ENCODE measurements at regions not wholly inside any gene's neighbourhood (a gene's known extent, or its start where the extent isn't known, plus 50 kb on each side); places are given as distances from the start of the nearest gene placed in this dataset.

DNA sequence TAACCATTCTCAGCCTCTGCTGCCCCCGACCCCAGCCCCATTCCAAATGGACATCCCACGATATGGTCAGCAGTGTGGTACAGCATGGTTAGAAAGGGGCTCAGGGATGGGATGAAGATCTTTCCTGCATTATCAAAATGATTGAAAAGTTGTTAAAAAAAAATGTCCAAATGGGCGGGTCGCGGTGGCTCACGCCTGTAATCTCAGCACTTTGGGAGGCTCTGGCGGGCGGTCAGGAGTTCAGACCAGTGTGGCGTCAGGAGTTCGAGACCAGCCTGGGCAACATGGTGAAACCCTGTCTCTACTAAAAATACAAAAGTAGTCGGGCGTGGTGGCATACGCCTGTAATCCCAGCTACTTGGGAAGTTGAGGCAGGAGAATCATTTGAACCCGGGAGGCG lies 54.3 kb upstream of the ZNF254 start:
- TF ChIP-seq, protein P1, sequence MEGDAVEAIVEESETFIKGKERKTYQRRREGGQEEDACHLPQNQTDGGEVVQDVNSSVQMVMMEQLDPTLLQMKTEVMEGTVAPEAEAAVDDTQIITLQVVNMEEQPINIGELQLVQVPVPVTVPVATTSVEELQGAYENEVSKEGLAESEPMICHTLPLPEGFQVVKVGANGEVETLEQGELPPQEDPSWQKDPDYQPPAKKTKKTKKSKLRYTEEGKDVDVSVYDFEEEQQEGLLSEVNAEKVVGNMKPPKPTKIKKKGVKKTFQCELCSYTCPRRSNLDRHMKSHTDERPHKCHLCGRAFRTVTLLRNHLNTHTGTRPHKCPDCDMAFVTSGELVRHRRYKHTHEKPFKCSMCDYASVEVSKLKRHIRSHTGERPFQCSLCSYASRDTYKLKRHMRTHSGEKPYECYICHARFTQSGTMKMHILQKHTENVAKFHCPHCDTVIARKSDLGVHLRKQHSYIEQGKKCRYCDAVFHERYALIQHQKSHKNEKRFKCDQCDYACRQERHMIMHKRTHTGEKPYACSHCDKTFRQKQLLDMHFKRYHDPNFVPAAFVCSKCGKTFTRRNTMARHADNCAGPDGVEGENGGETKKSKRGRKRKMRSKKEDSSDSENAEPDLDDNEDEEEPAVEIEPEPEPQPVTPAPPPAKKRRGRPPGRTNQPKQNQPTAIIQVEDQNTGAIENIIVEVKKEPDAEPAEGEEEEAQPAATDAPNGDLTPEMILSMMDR (IDR thresholded peaks at IDR 0.05), result no peak
- no peak for TF ChIP-seq POLR2A (IDR thresholded peaks at IDR 0.05)

Measured in tibial nerve (tissue), 3 donors.